HG03342 (cell line): ENCODE measurements at regions not wholly inside any gene's neighbourhood (a gene's known extent, or its start where the extent isn't known, plus 50 kb on each side); places are given as distances from the start of the nearest gene placed in this dataset.

Source experiments
- ATAC-seq: cut with Tn5 transposase; IDR thresholded peaks from one replicate; pipeline ENCODE4 v1.9.1; 2021; ENCODE audit warnings: mild to moderate bottlenecking, moderate library complexity; ENCODE audit not compliant: unreplicated experiment

DNA sequence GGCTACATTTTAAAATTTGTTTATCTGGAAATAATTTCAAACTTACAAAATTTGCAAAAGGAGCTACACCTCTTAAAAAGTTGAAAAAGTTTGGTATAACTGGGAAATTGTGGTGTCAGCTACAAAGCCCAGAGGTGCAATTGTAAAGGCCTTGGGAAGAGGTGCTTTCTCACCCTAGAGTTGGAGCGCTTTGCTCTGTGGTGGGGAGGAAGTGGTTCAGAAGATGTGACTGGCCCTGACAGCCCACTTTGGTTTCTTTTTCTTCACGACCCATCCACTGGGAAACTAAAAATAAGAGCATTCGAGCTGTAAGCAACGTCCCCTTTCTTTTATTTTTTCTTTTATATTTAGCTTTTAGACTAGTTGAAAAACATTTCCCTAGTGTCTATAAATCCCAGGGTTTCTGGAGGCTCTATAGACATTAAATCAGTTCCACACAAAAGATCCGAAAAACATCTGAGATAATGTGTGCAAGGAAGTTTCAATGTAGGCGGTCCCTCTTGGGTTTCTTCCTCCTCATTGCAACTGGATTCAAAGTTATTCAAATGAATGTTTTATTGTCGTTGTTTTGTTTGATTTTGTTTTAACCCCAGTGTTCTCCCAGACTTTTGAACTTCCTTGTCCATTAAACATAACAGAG lies 397.8 kb downstream of the KIF16B start:
- peak; percentile 83 for ATAC-seq

DNA sequence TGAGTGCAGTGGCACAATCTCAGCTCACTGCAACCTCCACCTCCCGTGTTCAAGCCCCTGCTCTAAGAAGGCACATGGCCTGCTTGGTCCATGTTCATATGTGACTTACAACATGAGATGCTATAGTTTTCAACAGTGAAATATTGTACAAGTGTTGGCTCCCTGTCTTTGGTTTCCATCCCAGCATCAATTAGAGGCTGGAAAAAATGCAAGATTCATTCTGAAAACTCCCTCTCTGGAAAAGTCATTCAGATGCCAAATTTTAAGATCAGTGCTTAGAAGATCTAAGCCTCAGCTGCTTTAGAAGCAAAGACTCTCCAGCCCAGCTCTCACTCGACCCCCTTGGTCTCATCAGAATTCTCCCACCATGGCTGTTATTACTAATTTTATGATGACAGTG lies 398.9 kb downstream of the KIF16B start:
- no peak for ATAC-seq

DNA sequence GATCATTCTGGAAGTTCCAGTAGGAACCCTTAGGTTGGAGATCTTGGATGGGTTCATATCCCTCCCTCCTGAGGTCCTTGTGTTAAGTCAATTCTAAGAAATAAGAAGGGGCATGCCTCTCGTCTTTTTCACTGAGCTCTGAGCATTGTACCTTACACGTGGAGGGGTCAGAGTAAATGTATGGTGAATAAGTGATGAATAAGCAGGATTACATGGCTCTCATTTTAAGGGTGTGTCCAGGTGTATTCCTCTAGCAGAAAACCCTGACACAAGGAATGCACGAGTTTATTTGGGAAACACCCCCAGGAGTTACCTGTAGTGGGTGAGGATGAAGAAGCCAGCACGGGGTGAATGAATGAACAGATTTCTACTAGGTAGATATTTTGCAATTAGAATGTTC lies 400.2 kb downstream of the KIF16B start:
- ATAC-seq, result no peak

DNA sequence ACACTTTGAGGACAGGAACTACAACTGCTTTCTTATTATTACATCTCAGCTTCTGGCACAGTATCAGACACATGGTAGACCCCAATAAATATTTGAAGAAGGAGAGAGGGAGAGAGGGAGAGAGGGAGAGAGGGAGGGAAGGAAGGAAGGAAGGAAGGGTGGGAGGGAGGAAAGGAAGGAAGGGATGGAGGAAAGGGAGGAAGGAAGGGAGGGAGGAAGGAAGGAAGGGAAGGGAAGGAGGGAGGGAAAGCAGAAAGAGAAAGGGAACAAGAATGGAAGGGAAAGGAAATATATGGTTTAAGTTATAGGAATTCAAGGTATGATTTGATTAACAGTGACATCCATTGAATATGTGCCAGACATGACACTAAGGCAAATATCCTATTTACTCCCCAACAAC lies 402.1 kb downstream of the KIF16B start:
- ATAC-seq, result no peak

DNA sequence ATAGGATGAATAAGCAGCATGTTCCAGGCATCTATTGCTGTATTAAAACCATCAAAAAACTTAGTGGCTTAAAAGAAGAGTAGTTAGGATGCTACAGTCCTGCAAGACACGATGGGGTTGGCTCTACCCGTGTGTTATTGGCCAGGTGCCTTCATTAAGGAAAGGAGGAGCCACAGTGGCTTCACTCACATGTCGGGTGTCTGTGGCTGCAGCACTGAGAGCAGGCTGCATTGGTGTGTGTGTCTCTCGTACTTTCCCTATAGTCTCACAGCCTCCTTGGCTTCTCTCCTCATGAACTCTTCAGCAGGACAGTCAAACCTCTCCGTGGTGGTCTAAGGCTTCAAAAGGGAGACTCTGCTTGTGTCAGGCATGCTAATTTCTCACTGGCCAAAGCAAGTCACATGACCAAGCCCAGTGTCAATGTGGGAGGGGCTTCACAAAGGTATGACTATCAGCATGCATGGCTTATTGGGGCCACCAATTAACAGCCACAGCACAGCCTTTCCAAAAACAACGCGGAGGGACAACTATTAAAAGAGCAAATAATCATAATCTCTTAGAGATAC lies 402.8 kb downstream of the KIF16B start:
- no peak for ATAC-seq

DNA sequence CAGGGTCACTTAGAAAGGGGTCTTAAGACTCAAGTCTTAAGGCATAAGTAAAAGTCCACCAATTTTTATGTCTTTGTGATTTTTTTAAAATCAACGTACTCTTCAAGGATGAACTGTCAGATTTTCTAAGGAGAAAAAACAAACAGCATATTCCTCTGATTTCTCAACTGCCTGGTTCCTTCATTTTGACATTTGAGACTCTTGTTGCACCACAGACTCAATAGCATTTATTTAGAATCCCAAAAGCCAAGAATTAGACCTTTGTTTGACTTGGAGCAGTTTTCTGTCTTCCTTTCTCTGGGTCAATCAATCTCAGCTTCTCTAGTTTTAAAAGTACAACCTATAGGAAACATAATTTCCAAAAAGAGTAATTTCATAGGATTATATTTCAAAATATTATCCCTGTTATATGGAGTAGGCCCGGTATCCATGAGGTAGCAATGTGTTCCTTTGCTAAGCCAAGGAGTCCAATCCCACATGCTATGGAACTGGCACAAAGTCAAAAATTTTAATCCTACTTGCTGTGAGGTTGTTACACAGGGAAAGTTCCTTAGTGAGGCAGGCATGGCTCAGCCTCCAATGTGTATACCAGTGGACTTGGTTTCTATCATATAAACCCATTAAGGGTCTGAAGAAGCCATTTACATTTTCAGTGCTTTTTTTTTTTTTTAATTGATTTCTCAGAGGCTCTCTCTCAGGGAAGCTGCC lies 405.7 kb downstream of the KIF16B start:
- no peak for ATAC-seq

DNA sequence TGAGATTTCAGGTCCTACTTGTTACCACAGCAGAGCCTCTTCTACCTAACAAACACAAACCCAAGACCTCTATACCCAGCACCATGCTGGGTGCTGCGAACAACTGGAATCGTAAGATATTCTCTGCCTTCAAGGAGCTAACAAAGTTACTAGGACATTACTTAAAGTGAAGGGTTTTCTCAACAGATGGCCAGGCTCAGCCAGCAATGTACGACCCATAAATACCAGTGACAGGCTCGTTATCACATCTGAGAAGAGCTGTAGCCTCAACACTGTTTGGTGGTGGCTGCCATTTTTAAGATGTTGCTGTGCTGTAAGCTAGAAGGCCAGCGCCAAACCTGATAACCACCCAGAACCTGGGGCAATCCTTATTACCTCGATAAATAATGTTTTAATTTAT lies 406.5 kb downstream of the KIF16B start:
- ATAC-seq, result no peak

DNA sequence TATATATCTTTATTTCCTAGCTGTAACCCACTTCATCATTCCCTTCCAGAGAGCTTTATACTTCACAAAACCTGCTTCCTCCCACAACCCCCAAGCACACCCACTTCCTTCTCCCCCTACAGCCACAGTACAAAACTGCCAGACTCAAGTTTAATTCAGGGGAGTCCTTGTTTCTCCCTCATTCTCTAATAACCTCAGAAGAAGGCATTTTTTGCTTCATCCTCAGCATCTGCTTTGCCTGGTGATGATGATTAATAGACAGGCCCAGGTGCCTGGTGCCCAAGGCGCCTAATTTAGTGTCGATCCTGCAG lies 414.3 kb downstream of the KIF16B start:
- ATAC-seq, result peak; percentile 56

DNA sequence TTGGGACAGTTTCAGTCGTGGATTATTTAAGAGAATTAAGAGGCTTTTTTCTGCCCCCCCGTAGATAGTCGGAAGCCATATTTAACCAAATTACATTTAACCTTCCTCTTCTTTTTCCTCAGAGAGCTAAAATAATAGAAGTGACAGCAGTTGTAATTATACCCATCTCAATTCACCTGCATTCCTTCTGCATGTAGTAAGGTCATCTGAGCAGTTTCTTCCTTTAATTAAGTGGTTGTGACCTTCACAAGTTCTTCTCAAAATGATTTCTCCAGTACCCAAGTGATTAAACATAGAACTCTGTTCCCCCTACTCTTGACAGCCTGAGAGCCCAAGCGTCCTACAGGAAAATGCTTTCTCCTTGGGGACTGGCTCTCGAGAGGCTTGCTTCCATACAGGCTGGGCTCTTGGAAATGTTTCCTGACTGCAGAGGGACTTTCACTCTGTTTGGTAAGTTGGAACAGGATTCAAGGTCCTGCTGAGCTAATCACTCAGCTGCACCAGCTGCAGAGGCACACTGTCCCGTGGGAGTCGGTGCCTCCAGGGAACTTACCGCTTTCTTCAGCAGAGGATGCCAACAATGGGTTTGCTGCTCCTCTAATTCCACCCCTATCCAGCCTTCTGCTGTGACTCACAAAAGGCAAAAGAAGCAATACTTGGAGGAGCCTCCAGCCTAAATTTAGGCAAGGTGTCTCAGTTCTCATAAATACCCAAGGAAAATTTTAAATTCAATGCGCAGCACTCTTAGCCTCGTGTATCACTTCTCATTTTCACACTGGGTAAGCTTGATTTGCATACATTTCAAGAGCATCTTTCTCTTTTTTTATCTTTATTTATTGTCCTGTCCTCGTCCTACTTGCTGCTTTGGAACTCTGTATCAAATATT lies 414.9 kb downstream of the KIF16B start:
- peak; percentile 83 for ATAC-seq

DNA sequence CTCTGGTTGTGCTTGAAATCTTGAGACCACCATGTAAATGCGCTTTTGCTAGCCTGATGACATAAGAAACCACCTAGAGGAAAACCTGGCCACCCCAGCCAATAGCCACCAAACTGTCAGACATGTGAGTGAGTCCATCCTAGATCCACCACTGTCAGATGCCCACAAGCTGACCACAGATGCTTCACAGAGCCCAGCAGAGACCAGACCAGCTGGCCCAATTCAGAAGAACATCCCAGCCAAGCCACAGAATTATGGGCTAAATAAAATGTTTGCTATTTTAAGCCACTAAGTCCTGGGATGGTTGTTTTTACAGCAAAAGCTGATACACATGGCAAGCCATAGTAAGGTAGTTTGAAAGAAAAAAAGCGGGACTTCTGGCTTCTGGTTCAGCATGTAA lies 425.3 kb downstream of the KIF16B start:
- no peak for ATAC-seq

DNA sequence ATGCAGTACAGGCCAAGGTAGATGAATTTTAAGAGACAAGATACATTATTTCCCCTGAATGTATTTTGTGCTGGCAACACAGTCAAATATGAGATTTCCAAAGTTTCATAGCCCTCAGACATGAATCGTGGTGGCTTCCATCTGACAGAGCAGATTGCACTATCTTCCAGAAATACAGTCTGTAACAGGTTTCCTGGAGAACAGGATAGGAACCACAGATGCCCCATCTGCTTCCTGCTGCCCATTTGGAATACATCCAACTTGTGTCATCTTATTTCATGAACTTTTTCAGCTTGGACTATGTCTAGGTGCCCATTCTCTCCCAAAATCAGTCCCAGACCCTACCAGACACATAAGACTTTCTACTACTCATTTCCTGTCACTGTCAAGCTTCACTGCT lies 426.0 kb downstream of the KIF16B start:
- ATAC-seq, result no peak

DNA sequence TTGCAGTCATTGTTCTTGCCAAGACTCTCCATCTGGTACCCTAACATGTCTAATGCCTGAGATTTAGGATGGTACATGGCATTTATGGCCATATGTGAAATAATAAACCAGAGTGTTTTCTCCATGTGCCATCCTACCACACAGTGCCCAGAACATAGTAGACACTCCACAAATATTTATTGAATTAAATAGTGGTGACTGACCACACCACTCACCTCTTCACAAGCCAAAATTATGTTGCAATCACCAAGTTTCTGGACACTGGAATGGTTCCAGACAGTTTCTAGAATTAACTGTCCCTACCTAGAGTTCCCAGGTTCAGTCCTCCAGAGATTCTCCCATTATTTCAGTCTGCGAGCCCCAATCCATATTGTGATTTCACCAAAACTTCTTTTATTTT lies 427.3 kb downstream of the KIF16B start:
- no peak for ATAC-seq

DNA sequence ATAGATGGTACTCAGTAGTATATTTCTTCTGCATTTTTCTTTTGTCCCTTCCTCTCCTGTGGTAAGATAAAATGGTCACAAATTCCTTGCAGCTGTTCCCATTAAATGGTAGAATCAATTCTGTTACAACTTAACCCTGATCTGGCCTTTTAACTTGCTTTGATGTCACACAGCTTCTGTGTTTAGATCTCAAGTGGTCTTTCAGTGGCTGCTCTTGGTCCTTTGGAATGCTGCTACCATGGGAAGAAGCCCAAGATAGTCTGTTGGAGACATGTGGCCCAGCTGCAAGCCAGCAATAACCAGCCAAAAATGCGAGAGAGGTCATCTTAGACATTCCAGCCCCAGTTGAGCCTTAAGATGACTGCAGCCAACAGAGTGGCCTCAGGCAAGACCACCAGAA lies 429.7 kb downstream of the KIF16B start:
- no peak for ATAC-seq

DNA sequence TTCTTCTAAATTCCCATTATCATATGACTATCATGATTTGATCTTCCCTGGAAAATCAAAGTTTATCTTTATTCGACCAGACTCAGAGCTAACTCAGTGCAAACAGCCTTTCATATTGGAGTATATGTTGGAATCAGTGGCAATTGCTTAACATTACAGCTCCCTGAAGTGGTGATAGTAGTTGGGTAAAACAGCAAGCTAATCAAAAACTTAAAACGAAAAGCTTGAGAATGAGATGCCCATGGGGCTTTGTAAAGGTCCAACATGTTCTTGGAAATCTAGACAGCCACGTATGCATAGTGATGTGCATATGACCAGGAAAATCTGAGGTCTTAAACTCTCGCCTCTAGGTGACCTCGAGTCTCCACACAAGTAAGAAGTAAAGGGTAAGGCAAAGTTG lies 437.6 kb downstream of the KIF16B start:
- no peak for ATAC-seq

DNA sequence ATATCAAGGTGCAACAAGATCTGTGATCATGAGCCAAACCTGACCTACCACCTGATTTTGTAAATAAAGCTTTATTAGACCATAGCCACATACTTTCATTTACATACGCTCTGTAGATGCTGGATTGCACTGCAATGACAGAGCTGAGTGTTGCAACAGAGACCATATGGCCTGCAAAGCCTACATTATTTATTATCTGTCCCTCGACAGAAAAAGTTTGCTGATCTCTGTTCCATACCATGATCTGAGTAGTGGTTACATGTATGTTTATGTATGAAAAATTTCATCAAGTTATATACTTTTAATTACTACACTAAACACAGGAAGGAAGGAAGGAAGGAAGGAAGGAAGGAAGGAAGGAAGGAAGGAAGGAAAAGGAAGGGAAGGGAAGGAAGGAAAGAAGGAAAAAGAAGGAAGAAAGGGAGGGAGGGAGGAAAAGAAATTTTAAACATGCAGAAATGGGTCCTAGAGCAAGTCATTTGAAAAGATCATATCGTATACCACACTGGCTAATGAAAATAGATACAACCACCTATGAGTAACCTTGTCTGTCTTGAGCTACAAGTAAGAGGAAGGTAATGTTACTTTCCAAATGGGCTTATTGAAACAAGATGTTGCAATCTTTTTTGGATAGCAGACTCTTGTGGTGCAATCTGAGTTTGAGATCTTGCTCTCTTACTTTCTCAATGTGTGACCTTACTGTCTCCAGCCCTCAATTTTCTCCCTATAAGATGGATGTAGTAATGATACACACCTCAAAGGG lies 441.0 kb downstream of the KIF16B start:
- no peak for ATAC-seq

DNA sequence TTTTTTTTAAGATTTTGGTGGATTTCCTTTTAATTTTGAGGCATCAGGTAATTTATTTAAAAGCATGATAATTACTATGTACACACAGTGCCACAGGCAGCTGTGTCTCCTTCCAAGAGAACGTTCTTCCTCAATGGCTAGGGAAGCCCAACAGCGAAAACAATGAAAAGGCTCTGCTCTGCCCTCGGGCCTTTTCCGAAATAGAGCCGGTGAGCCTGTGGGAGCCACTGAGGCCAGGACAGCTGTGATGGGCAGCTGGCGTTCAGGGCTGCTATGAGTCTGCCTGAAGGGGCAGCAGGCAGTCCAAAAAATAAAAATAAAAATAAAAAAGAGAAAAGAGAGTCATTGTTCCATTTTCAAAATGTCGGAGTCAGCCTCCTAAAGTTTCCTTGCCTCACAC lies 443.8 kb downstream of the KIF16B start:
- no peak for ATAC-seq

DNA sequence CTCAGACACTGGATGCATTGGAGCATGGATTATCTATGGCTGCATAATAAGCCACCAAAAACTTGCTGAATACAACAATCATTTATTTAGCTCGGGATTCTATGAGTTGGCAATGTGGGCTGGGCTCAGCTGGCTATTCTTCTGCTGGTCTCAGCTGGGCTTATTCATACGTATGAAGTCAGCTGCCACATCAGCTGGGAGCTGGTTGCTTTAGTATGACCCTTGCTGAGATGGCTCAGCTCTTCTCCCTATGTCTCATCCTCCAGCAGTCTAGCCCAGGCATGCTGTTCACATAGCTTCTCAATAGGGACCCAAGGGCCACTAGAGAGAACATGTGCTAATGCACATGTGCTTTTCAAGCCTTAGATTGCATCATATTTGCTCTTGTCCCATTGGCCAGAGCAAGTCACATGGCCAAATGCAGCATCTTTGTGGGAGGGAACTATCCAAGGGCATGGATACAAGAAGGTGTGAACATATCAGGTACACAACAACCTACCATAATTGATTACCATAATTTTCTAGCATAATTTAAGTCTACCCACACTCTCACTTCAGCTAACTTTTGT lies 444.6 kb downstream of the KIF16B start:
- ATAC-seq, result no peak

DNA sequence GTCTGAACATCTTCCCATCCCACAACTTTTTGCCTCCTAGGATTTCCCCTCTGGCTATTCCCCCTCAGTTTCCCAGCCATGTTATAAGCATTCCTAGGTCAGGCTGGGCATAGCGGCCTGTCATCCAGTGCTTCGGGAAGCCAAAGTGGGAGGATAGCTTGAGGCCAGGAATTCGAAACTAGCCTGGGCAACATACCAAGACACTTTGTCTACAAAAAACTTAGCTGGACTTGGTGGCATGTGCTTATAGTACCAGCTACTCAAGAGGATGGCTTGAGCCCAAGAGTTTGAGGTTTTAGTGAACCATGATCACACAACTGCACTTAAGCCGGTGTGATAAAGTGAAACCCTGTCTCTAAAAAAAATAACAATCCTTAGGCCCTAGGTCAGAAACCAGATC lies 447.4 kb downstream of the KIF16B start:
- no peak for ATAC-seq

DNA sequence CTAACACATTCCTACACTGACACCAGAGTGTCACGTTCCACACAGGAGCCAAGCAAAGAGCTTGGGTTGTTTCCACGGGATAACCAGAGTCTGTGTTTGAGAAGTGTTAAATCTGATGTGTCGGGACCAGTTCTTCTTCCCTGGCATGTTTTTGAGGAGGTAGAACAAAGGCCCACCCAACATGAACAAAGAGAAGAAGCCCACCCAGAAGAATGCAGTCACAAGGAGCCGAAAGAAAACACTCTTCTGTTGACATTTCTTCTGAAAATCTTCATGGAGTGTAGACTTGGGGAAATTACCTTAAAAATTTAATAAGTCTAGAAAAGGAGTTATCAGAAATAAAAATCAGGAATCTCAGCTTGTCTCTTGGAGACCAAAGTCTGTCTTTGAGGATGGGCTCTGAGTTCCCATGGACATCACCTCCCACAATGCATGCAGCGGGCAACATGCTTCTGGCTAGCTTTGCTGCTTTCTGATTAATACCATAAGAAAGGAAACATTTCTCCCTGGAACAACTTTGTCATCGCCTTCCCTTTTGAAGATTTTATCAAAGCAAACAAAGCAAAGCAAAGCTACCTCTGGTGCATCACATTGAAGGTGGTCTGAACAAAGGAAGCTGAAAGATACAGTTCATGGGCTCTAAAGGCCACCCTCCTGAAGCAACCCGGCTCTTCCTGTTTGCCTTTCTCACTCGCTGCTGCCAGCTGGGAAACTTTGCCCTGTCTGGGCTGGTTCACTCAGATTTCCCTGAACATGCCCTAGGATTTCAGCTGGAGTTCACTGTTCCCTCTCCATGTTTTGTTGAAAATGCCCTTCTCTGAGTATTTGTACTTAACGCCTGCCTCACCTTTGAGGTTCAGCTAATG lies 448.1 kb downstream of the KIF16B start:
- ATAC-seq, result no peak

DNA sequence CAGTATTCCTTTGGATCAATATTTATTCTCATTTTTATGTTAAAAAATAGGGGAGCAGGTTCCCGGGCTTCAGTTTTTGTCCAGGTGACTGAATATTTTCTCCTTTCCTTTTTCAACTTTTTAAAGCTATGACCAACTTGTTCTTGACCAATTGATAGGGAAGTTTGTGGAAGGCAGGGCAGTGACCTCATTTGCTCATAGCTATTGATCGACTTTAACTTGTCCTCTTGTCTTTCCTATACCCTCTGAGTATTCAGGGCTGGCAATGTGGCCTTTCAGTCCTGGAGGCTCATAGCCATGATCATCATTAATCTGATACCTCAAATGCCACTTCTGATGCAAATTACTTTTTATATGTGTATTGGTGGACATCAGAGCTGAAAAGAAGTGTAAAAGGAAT lies 448.8 kb downstream of the KIF16B start:
- no peak for ATAC-seq
